GM12878 (cell line): ENCODE measurements at regions not wholly inside any gene's neighbourhood (a gene's known extent, or its start where the extent isn't known, plus 50 kb on each side); places are given as distances from the start of the nearest gene placed in this dataset.

Experiments
- ATAC-seq: fragments of 200-7000 bp; cut with Tn5 transposase; 3 replicates; pipeline ENCODE4 v1.9.1; 2020; ENCODE audit warnings: mild to moderate bottlenecking, moderate library complexity
- BruUV-seq: library from RNA; stranded (reverse); fragments of 400-500 nt; replicated peaks from 2 replicates; lab custom pipeline; 2021; lab: Mats Ljungman, UMichigan
- CTCF ChIA-PET: fragments of 300-600 bp; sonication (Branson Sonifier 250); formaldehyde crosslinking; extraction: SDS; loops from one replicate; lab custom pipeline; 2021; ENCODE audit warnings: inconsistent platforms; lab: Yijun Ruan, JAX
- POLR2A ChIA-PET: fragments of 350-600 bp; formaldehyde crosslinking; extraction: SDS; loops from one replicate; lab custom pipeline; 2021; ENCODE audit warnings: inconsistent platforms; lab: Charles Lee
- RAD21 ChIA-PET: fragments of 300-600 bp; sonication (Branson Sonifier 250); formaldehyde crosslinking; loops from one replicate; lab custom pipeline; 2023; ENCODE audit warnings: antibody characterized with exemption; ENCODE audit not compliant: unreplicated experiment; lab: Charles Lee
- SMC1A ChIA-PET: fragments of 300-600 bp; sonication (Branson Sonifier 250); formaldehyde crosslinking; loops from one replicate; lab custom pipeline; 2023; ENCODE audit not compliant: unreplicated experiment, uncharacterized antibody; lab: Charles Lee
- DNase-seq: peaks from one replicate; pipeline ENCODE4 v3.0.0-alpha.2; 2011; ENCODE audit warnings: low read depth, low spot score
- FAIRE-seq: peaks from 3 replicates; lab custom pipeline; 2011; peaks lifted over from hg19 to GRCh38; lab: Jason Lieb, UNC
- H2AFZ ChIP-seq: 2 replicates; pipeline ENCODE4 v1.6.0; 2011; ENCODE audit warnings: low read depth, low read length, control low read depth; ENCODE audit not compliant: control insufficient read depth
- H3K27ac ChIP-seq: 2 replicates; pipeline ENCODE4 v1.5.1; 2011; ENCODE audit warnings: control low read depth; ENCODE audit not compliant: control insufficient read depth, insufficient read depth
- H3K27me3 ChIP-seq, 2 experiments: replicated peaks in 1 of 2; 2 replicates each; pipeline versions ENCODE4 v1.6.0 to v1.6.1; 2011; ENCODE audit warnings: low read length in 1 of 2; ENCODE audit not compliant: control insufficient read depth in 2 of 2, insufficient read depth in 2 of 2
- H3K36me3 ChIP-seq, 2 experiments: 2 replicates each; pipeline ENCODE4 v1.5.1; 2011; ENCODE audit warnings: low read length in 1 of 2; ENCODE audit not compliant: control insufficient read depth in 2 of 2, insufficient read depth in 2 of 2
- H3K4me1 ChIP-seq: 2 replicates; pipeline ENCODE4 v1.6.1; 2011; ENCODE audit warnings: mild to moderate bottlenecking, low read length, moderate library complexity, mixed read lengths; ENCODE audit not compliant: control insufficient read depth, insufficient read depth
- H3K4me2 ChIP-seq: 2 replicates; pipeline ENCODE4 v1.6.0; 2011; ENCODE audit warnings: control low read depth; ENCODE audit not compliant: control insufficient read depth, insufficient read depth
- H3K4me3 ChIP-seq: fragments of 200-600 bp; sonication (generic); 2 replicates; pipeline ENCODE4 v1.5.1; 2016
- H3K79me2 ChIP-seq: 2 replicates; pipeline ENCODE4 v1.6.0; 2011; ENCODE audit warnings: low read length; ENCODE audit not compliant: control insufficient read depth, insufficient read depth
- H3K9ac ChIP-seq: 2 replicates; pipeline ENCODE4 v1.8.0; 2011; ENCODE audit warnings: low read length, control low read depth, mixed read lengths; ENCODE audit not compliant: control insufficient read depth, insufficient read depth
- H3K9me3 ChIP-seq: replicated peaks from 3 replicates; pipeline ENCODE4 v1.5.1; 2011; ENCODE audit warnings: mild to moderate bottlenecking, low read length; ENCODE audit not compliant: control insufficient read depth, insufficient read depth
- H4K20me1 ChIP-seq: 2 replicates; pipeline ENCODE4 v1.6.0; 2011; ENCODE audit not compliant: control insufficient read depth, insufficient read depth
- ASH2L ChIP-seq: fragments of 300-600, 200-600 bp; sonication (generic); IDR thresholded peaks from 2 replicates; pipeline ENCODE4 v1.6.1; 2017; ENCODE audit warnings: low read depth, mild to moderate bottlenecking, borderline replicate concordance
- BCLAF1 ChIP-seq: fragments of 450-650 bp; IDR thresholded peaks from 2 replicates; pipeline ENCODE4 v1.6.1; 2017; ENCODE audit warnings: antibody characterized with exemption, mild to moderate bottlenecking, moderate library complexity
- CEBPB ChIP-seq, 2 experiments: fragments of 150-350 bp in 1 of 2; IDR thresholded peaks; 2 replicates each; pipeline ENCODE4 v1.6.1; 2012 to 2014; ENCODE audit warnings: low read depth in 2 of 2, low read length in 2 of 2, borderline replicate concordance in 1 of 2, inconsistent platforms in 1 of 2
- ETV6 ChIP-seq, 2 experiments: fragments of 450-650 bp in 1 of 2; IDR thresholded peaks in 1 of 2; conservative IDR thresholded peaks in 1 of 2; 2 replicates each; pipeline ENCODE4 v1.6.1; 2014; ENCODE audit warnings: antibody characterized with exemption in 1 of 2, borderline replicate concordance in 1 of 2, low read depth in 1 of 2, mild to moderate bottlenecking in 1 of 2, moderate library complexity in 1 of 2
- IRF3 ChIP-seq: fragments of 450-650 bp; IDR thresholded peaks from 2 replicates; pipeline ENCODE4 v1.6.1; 2014; ENCODE audit warnings: mild to moderate bottlenecking
- MTA3 ChIP-seq: IDR thresholded peaks from 2 replicates; pipeline ENCODE4 v1.6.1; 2012; ENCODE audit warnings: low read length, inconsistent platforms, borderline replicate concordance
- NFYA ChIP-seq: IDR thresholded peaks from 2 replicates; pipeline ENCODE4 v1.6.1; 2011; ENCODE audit warnings: low read depth, mild to moderate bottlenecking, low read length, improper control_type of control experiment, borderline replicate concordance
- NR2C1 ChIP-seq: fragments of 450-650 bp; IDR thresholded peaks from 2 replicates; pipeline ENCODE4 v1.6.1; 2017; ENCODE audit warnings: antibody characterized with exemption, mild to moderate bottlenecking, moderate library complexity
- PAX8 ChIP-seq: fragments of 450-650 bp; IDR thresholded peaks from 2 replicates; pipeline ENCODE4 v1.6.1; 2017; ENCODE audit warnings: mild to moderate bottlenecking, moderate library complexity
- PML ChIP-seq: IDR thresholded peaks from 2 replicates; pipeline ENCODE4 v1.6.1; 2012; ENCODE audit warnings: low read length, inconsistent platforms
- POU2F2 ChIP-seq: IDR thresholded peaks from 3 replicates; pipeline ENCODE4 v1.6.1; 2011; ENCODE audit warnings: low read depth, mild to moderate bottlenecking, low read length, borderline replicate concordance
- SMAD5 ChIP-seq: IDR thresholded peaks from 2 replicates; pipeline ENCODE4 v1.6.1; 2016; ENCODE audit warnings: antibody characterized with exemption, low read depth
- STAT1 ChIP-seq: fragments of 450-650 bp; conservative IDR thresholded peaks from 2 replicates; pipeline ENCODE4 v1.6.1; 2014; ENCODE audit warnings: antibody characterized with exemption, mild to moderate bottlenecking
- TAF1 ChIP-seq: IDR thresholded peaks from 2 replicates; pipeline ENCODE4 v1.6.1; 2011; ENCODE audit warnings: mild to moderate bottlenecking, low read depth, low read length, borderline replicate concordance
- ZNF217 ChIP-seq: fragments of 450-650 bp; IDR thresholded peaks from 2 replicates; pipeline ENCODE4 v1.6.1; 2017; ENCODE audit warnings: antibody characterized with exemption, mild to moderate bottlenecking
- ZSCAN29 ChIP-seq: fragments of 450-650 bp; IDR thresholded peaks from 2 replicates; pipeline ENCODE4 v1.6.1; 2017; ENCODE audit warnings: mild to moderate bottlenecking, moderate library complexity
- in situ Hi-C: fragments of 300-500 bp; cut with MboI; formaldehyde crosslinking; loops from 9 replicates; pipeline ENCODE4 v1.14.3; 2018; ENCODE audit warnings: mixed read lengths
- intact Hi-C: fragments of 100-400 bp; cut with micrococcal nuclease; formaldehyde crosslinking; loops from one replicate; pipeline ENCODE4 v1.14.2; 2022; ENCODE audit not compliant: unreplicated experiment
- TF ChIP-seq, protein P1 (sequence below): IDR thresholded peaks from 2 replicates; pipeline ENCODE4 v1.6.1; 2012; ENCODE audit warnings: improper control_type of control experiment, low read depth, low read length; ENCODE audit not compliant: insufficient replicate concordance

DNA sequence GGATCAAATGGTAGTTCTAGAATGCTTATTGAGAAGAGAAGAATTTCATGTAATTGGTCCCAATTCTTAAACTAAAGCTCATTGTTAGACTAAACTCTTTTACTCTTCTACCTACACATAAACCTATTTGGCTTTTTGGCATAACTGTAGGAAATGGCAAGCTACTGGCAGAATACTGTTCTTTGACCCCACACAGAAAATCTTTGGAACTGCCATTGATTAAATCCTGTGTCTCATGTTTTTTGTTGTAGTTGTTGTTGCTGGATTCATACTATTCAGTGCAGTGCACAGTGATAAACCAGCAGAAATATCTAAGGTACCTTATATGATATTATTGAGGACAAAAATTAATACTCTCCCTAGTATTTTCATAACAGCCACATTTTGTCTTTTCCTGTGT, 242.1 kb upstream of the SGK1 start:
- SMC1A ChIA-PET: no interaction called here
- H3K9ac ChIP-seq: no peak overlapping the region
- intact Hi-C loops: no loop called here
- H3K27me3 ChIP-seq: no peaks in the 10 kb centered on the region
- no peak for ATAC-seq
- RAD21 ChIA-PET: no interaction called here
- no peaks in the 10 kb centered on the region for H4K20me1 ChIP-seq
- no peak for DNase-seq
- in situ Hi-C loops: no loop called here
- no peak overlapping the region for H2AFZ ChIP-seq
- CTCF ChIA-PET: no interaction called here
- POLR2A ChIA-PET: no interaction called here
- TF ChIP-seq TAF1 (no peak), PAX8 (no peak), NR2C1 (no peak), IRF3 (no peak), BCLAF1 (no peak), CEBPB (IDR thresholded peaks at IDR 0.05; ENCODE audit: borderline replicate concordance in 1 of 2, low read depth in 2 of 2, low read length in 2 of 2) (no peak), ASH2L (no peak), ZSCAN29 (no peak), PML (no peak), STAT1 (no peak), ZNF217 (no peak), ETV6 (conservative IDR thresholded peaks at IDR 0.05 in 1 of 2, IDR thresholded peaks at IDR 0.05 in 1 of 2; ENCODE audit: borderline replicate concordance in 1 of 2, low read depth in 1 of 2) (no peak), SMAD5 (no peak), MTA3 (no peak), POU2F2 (no peak), NFYA (no peak)
- TF ChIP-seq, protein P1, sequence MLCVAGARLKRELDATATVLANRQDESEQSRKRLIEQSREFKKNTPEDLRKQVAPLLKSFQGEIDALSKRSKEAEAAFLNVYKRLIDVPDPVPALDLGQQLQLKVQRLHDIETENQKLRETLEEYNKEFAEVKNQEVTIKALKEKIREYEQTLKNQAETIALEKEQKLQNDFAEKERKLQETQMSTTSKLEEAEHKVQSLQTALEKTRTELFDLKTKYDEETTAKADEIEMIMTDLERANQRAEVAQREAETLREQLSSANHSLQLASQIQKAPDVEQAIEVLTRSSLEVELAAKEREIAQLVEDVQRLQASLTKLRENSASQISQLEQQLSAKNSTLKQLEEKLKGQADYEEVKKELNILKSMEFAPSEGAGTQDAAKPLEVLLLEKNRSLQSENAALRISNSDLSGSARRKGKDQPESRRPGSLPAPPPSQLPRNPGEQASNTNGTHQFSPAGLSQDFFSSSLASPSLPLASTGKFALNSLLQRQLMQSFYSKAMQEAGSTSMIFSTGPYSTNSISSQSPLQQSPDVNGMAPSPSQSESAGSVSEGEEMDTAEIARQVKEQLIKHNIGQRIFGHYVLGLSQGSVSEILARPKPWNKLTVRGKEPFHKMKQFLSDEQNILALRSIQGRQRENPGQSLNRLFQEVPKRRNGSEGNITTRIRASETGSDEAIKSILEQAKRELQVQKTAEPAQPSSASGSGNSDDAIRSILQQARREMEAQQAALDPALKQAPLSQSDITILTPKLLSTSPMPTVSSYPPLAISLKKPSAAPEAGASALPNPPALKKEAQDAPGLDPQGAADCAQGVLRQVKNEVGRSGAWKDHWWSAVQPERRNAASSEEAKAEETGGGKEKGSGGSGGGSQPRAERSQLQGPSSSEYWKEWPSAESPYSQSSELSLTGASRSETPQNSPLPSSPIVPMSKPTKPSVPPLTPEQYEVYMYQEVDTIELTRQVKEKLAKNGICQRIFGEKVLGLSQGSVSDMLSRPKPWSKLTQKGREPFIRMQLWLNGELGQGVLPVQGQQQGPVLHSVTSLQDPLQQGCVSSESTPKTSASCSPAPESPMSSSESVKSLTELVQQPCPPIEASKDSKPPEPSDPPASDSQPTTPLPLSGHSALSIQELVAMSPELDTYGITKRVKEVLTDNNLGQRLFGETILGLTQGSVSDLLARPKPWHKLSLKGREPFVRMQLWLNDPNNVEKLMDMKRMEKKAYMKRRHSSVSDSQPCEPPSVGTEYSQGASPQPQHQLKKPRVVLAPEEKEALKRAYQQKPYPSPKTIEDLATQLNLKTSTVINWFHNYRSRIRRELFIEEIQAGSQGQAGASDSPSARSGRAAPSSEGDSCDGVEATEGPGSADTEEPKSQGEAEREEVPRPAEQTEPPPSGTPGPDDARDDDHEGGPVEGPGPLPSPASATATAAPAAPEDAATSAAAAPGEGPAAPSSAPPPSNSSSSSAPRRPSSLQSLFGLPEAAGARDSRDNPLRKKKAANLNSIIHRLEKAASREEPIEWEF: no peak
- no peaks in the 10 kb centered on the region for H3K79me2 ChIP-seq
- no peak overlapping the region for H3K27ac ChIP-seq
- BruUV-seq: no TSS peak
- H3K9me3 ChIP-seq: no peaks in the 10 kb centered on the region
- no peaks in the 10 kb centered on the region for H3K4me1 ChIP-seq
- no peak overlapping the region for H3K4me2 ChIP-seq
- H3K36me3 ChIP-seq: no peaks in the 10 kb centered on the region
- no peak overlapping the region for H3K4me3 ChIP-seq
- no peak for FAIRE-seq
